ENCODE measurements at regions not wholly inside any gene's neighbourhood (a gene's known extent, or its start where the extent isn't known, plus 50 kb on each side); places are given as distances from the start of the nearest gene placed in this dataset.
A peak's percentile ranks its signal among the peaks of the same experiment; 100 is the strongest.

DNA sequence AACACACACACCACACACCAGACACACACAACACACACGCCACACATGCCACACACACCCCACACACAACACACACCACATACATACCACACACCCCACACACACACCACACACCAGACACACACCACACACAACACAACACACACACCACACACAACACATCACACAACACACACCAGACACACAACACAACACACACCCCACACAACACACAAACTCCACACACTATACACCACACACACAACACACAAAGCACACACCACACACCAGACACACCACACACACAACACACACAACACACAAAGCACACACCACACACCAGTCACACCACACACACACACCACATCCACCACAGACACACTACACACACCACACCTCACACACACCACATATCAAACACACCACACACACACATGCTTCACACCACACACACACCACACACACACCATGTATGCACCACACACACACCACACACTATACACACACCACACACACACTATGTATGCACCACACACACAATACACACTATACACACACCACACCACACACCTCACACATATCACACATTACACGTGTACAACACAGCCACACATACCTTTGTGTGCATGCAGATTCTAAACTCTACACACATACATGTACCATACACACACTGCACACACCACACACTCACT is 72.2 kb downstream of the TMEM18 start (continued):
- TF ChIP-seq, protein P1, sequence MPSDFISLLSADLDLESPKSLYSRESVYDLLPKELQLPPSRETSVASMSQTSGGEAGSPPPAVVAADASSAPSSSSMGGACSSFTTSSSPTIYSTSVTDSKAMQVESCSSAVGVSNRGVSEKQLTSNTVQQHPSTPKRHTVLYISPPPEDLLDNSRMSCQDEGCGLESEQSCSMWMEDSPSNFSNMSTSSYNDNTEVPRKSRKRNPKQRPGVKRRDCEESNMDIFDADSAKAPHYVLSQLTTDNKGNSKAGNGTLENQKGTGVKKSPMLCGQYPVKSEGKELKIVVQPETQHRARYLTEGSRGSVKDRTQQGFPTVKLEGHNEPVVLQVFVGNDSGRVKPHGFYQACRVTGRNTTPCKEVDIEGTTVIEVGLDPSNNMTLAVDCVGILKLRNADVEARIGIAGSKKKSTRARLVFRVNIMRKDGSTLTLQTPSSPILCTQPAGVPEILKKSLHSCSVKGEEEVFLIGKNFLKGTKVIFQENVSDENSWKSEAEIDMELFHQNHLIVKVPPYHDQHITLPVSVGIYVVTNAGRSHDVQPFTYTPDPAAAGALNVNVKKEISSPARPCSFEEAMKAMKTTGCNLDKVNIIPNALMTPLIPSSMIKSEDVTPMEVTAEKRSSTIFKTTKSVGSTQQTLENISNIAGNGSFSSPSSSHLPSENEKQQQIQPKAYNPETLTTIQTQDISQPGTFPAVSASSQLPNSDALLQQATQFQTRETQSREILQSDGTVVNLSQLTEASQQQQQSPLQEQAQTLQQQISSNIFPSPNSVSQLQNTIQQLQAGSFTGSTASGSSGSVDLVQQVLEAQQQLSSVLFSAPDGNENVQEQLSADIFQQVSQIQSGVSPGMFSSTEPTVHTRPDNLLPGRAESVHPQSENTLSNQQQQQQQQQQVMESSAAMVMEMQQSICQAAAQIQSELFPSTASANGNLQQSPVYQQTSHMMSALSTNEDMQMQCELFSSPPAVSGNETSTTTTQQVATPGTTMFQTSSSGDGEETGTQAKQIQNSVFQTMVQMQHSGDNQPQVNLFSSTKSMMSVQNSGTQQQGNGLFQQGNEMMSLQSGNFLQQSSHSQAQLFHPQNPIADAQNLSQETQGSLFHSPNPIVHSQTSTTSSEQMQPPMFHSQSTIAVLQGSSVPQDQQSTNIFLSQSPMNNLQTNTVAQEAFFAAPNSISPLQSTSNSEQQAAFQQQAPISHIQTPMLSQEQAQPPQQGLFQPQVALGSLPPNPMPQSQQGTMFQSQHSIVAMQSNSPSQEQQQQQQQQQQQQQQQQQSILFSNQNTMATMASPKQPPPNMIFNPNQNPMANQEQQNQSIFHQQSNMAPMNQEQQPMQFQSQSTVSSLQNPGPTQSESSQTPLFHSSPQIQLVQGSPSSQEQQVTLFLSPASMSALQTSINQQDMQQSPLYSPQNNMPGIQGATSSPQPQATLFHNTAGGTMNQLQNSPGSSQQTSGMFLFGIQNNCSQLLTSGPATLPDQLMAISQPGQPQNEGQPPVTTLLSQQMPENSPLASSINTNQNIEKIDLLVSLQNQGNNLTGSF (CRISPR knock-in tag; IDR thresholded peaks at IDR 0.05) = no peak
- TF ChIP-seq CC2D1A (CRISPR knock-in tag; IDR thresholded peaks at IDR 0.05) (no peak), SMC3 (IDR thresholded peaks at IDR 0.05; ENCODE audit: low read length) (no peak), BHLHE40 (IDR thresholded peaks at IDR 0.05; ENCODE audit: low read length) (no peak), ZBTB3 (CRISPR knock-in tag; IDR thresholded peaks at IDR 0.05; ENCODE audit: borderline replicate concordance, low read depth) (no peak), NR2F6 (IDR thresholded peaks at IDR 0.05) (no peak), NR2F6 (CRISPR knock-in tag; IDR thresholded peaks at IDR 0.05) (no peak), ZNF713 (CRISPR knock-in tag; IDR thresholded peaks at IDR 0.05) (no peak), ZNF160 (CRISPR knock-in tag; IDR thresholded peaks at IDR 0.05) (no peak), SOX6 (IDR thresholded peaks at IDR 0.05) (0 out of 2 replicates have a peak, but pooled peaks have one; percentile 48), SOX6 (CRISPR knock-in tag; IDR thresholded peaks at IDR 0.05) (no peak), ZNF816 (CRISPR knock-in tag; IDR thresholded peaks at IDR 0.05; ENCODE audit: borderline replicate concordance) (no peak)
- TF ChIP-seq, protein P2, sequence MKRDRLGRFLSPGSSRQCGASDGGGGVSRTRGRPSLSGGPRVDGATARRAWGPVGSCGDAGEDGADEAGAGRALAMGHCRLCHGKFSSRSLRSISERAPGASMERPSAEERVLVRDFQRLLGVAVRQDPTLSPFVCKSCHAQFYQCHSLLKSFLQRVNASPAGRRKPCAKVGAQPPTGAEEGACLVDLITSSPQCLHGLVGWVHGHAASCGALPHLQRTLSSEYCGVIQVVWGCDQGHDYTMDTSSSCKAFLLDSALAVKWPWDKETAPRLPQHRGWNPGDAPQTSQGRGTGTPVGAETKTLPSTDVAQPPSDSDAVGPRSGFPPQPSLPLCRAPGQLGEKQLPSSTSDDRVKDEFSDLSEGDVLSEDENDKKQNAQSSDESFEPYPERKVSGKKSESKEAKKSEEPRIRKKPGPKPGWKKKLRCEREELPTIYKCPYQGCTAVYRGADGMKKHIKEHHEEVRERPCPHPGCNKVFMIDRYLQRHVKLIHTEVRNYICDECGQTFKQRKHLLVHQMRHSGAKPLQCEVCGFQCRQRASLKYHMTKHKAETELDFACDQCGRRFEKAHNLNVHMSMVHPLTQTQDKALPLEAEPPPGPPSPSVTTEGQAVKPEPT (CRISPR knock-in tag; IDR thresholded peaks at IDR 0.05; ENCODE audit: low read depth) = no peak
- TF ChIP-seq, protein P3, sequence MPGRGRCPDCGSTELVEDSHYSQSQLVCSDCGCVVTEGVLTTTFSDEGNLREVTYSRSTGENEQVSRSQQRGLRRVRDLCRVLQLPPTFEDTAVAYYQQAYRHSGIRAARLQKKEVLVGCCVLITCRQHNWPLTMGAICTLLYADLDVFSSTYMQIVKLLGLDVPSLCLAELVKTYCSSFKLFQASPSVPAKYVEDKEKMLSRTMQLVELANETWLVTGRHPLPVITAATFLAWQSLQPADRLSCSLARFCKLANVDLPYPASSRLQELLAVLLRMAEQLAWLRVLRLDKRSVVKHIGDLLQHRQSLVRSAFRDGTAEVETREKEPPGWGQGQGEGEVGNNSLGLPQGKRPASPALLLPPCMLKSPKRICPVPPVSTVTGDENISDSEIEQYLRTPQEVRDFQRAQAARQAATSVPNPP (CRISPR knock-in tag; IDR thresholded peaks at IDR 0.05) = no peak
- TF ChIP-seq, protein P4, sequence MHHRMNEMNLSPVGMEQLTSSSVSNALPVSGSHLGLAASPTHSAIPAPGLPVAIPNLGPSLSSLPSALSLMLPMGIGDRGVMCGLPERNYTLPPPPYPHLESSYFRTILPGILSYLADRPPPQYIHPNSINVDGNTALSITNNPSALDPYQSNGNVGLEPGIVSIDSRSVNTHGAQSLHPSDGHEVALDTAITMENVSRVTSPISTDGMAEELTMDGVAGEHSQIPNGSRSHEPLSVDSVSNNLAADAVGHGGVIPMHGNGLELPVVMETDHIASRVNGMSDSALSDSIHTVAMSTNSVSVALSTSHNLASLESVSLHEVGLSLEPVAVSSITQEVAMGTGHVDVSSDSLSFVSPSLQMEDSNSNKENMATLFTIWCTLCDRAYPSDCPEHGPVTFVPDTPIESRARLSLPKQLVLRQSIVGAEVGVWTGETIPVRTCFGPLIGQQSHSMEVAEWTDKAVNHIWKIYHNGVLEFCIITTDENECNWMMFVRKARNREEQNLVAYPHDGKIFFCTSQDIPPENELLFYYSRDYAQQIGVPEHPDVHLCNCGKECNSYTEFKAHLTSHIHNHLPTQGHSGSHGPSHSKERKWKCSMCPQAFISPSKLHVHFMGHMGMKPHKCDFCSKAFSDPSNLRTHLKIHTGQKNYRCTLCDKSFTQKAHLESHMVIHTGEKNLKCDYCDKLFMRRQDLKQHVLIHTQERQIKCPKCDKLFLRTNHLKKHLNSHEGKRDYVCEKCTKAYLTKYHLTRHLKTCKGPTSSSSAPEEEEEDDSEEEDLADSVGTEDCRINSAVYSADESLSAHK (CRISPR knock-in tag; IDR thresholded peaks at IDR 0.05; ENCODE audit: borderline replicate concordance) = no peak

Measured in HepG2 (cell line).